ENCODE measurements at regions not wholly inside any gene's neighbourhood (a gene's known extent, or its start where the extent isn't known, plus 50 kb on each side); places are given as distances from the start of the nearest gene placed in this dataset.
"Not testable (repeated sequence)": the region's sequence is repeated elsewhere in the genome, so short reads cannot be mapped to it uniquely, and the experiment has no call there.

DNA sequence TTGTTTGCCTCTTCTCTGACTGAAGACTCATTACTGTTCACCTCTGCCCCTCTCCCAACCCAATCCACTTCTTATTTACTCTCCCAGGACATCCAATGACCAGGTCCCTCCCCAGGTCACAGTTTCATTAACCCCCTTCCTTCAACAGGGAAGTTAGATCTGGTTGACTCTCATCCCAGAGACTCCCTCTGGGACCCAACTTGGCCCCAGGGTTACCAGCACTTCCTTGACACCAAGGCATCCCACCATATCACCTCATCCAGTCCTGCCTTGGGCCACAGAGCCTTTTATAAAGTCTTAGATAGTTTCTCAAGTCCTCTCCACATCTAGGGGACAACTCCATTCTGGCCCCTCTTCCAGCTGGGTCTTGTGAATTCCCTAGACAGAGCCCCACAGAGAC, 470.6 kb upstream of the TSHZ3 start:
- no peak for DNase-seq

DNA sequence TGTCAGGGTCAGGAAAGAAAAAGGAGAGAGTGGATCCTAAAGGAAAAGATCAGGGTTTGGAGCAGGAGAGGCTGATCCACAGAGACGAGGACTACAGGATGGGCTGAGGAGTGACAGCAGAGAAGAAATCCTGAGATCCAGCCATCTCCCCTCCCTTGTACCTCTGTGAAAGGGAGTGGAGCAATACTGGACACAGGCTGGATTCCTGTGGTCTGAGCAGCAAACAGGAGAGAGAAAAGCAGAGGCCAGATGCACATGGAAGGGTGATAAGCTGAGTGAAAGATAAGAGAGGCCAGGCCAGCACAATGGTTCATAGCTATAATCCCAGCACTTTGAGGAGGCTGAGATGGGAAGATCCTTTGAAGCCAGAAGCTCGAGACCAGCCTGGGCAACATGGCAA, 472.1 kb upstream of the TSHZ3 start:
- no peak for DNase-seq

DNA sequence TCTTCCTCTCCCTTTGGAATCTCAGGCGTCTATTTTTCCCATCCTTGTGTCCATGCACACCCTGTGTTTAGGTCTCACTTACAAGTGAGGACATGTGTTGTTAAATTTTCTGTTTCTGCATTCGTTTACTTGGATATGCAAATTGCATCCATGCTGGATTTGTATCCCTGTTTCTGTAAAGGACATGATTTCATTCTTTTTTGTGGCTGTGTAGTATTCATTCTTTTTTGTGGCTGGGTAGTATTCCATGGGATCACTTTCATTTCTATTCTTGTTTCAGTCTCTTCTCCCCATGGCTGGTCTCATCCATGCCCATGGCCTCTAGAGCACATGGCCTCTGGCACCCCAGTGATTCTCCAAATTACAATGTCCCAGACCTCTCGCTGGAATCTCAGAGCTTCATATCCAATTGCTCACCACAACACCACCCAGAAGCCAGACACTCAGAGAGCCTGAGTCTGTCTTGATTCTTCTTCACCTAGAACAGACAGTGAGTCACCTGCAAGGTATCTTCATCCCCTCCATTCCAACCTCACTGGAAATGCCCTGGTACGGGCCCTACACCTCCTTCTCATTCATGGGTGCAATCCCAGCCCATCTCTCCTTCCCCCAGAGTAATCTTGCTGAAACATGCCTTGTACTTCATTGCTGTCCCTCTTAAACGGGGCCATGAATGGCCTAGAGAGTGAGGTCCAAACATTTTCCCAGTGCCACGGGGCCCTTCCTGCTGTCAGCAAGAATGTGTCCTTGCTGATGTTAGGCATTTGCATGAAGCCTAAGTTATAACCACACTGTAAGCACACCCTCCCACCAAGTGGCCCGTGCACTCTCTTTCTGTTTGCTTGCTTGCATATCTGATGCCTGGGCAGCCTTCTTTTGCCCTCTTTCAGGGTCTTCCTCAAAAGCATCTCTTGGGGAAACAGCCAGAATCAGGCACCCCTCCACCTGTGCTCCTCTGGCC, 476.2 kb upstream of the TSHZ3 start:
- DNase-seq: no peak

DNA sequence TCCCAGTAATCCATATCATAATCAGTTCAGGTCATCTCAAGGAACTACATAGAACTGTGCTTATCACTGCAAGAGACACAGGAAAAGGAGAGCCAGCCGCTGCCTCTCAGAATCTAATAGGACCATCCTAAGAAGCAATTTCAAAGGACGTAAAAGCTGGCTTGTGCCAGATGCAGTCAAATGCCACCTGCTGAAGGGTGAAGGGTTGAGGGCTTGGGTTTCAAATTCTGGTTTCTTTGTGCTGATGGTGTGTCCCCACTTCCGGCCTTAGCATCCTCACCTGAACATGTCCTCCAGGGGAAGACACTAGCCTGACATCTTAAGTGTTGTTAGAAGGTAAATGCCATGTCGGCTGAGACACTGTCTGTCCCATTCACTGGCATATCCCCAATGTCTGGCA, 477.1 kb upstream of the TSHZ3 start:
- no peak for DNase-seq

DNA sequence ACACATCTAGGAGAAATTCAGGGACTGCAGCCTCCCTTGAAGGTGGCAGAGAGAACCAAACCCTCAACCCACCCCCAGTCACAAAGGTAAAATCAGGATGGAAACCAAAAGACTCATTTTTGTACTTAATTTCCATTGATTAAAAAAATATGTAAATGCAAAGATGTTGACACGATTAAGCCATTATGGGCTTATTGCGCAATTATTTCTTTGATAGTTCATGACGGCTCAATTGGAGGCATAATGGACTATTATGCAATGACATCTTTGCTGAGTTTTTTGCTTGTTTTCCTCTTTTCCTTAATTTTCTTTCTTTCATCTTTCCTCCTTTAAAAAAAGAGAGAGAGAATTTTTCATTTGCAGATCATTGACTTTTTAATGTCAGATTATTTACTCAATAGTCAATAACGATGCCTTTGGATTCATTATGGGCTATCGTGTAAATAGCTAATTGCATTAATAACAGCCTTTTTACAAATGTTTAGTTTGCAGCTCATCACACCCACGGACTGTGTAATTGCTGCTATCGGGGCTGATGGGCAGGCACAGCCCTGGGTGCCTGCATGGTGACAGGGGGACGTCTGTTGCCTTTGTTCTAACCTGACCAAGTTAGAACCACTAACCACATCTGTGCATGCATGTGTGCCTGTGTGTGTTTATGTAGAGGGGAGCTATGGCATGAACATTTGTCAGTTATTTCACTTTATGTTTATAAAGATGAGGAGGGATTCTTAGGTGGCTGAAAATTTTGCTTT, 482.4 kb upstream of the TSHZ3 start:
- DNase-seq: no peak

DNA sequence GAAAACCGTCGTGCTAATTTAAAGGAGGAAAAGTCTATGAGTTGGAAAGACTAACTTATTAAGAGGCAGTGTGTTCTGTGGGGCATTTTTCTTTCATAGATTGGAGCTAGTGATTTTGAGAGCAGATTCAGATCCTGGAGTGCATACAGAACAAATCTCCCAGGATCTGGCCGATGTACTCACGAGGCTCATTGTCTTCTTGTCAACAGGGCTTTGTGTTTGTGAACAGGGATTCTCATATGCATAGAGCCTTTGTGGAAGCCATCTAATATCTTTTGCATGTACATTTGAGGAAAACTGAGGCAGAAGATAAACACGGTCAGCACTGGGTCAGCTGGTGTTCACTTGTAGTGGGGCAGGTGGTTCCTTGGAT, 482.9 kb upstream of the TSHZ3 start:
- no peak for DNase-seq

DNA sequence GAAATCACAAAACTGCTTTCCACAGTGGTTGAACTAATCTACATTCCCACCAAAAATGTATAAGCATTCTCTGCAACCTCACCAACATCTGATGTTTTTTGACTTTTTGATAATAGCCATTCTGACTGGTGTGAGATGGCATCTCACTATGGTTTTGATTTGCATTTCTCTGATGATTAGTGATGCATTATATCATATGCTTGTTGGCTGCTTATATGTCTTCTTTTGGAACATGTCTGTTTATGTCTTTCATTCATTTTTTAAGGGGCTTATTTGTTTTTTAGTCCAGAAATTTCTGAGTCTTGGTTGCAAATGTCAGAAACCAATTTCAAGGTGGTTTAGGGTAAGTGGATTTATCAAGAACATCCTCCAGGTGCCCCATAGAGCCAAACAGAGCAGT, 484.8 kb upstream of the TSHZ3 start:
- no peak for DNase-seq

DNA sequence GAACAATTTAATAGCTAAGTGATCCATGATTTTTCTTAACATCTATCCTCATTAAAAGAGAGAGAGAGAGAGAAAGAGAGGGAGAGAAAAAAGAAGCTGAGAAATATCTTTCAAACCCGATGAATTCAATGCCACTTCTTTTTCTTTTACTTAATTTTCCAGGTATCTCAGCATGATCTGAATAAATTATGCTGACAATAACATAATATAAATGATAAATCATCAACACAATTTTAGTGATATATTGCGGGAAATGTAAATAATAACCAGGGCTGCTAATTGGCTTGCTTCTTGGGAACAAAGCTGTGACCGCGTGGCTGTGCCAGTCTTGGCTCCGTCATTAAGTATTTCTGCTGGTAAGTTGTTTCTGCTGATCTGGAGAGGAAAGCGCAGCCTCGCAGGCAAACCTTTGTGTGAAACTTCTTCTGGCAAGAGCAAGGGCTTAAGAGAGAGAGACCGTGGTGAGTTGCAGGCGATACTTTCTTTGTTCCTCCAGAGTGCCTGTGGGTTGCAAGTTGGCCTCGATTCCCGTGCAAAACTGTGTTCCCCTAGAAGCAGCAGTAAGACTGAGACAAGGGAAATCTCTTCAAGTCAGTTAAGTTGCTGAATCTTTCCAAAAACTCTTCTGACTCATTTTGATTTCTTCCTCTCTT, 489.1 kb upstream of the TSHZ3 start:
- DNase-seq: no peak

DNA sequence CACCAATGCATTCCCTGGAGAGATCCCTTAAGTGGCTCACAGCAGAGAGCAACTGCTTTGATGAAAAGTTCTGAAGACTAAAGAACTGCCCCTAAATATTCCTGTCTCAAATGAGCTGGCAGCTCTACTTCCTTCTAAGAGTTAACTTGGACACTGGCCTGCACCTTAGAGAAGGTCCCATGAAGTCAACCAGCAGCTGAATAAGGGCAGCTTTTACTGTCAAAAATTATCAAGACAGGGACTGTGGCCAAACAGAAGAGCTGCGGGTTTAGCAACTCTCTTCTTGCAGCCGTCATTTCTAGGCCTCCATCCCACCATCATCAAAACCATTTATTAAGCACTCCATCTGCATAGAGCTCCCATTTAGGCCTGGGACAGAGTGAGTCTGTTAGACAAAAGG, 491.1 kb upstream of the TSHZ3 start:
- DNase-seq: no peak

DNA sequence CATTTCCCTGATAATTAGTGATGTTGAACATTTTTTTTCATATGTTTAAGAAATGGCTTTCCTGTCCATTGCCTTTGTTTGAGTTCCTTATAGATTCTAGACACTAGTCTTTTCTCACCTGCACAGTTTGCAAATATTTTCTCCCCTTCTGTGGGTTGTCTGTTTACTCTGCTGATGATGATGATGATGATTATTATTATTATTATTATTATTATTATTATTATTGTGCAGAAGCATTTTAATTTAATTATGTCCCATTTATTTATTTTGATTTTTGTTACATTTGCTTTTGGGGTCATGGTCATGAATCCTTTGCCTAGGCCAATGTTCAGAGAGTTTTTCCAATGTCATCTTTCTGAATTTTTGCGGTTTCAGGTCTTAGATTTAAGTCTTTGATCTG, 492.5 kb upstream of the TSHZ3 start:
- no peak for DNase-seq

DNA sequence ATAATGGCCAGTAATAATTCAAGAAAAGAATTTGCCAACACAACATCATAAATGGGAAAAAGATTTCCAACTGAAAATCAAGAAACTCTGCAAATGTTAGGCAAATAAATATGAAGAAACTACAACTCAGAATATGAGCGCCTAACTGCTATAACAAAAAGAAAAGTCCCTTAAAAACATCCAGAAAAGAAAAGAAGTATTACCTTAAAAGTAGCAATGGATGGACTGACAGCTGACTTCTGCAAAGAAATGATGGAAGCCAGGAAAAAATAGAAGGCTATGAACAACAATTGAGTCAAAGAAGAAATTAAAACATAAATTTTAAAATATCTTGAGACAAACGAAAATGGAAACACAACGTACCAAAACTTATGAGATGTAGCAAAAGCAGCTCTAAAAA, 482.3 kb upstream of the ZNF507 start:
- DNase-seq: no peak

DNA sequence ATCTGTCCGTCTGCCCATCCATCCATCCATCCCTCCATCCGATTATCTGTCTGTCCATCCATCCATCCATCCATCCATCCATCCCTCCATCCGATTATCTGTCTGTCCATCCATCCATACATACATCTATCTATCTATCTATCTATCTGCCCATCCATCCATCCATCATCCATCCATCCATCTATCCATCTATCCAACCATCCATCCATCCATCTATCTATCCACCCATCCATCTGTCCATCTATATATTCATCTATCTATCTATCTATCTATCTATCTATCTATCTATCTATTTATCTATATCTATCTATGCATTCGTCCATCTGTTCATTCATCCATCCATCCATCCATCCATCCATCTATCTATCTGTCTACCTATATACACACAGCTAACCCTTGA, 471.1 kb upstream of the ZNF507 start:
- no peak for DNase-seq

DNA sequence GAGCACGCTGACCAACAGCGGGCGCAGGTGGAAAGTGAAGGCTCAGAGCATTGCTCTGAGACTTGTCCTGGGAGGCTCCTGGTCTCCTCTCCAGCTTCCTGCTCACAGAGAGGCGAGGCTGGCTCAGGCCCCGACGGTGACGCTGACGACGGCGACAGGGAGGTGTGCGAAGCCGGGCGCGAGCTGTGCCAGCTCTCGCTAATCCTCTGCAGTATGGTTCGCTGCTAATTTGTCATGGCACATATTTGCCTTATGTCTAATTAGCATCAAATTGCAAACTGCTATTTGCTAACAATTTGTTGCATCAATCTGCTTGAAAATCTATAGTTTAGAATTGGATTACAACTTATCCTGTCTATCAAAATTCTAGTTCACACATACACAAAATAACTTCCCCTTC, 469.8 kb upstream of the ZNF507 start:
- DNase-seq: no peak

DNA sequence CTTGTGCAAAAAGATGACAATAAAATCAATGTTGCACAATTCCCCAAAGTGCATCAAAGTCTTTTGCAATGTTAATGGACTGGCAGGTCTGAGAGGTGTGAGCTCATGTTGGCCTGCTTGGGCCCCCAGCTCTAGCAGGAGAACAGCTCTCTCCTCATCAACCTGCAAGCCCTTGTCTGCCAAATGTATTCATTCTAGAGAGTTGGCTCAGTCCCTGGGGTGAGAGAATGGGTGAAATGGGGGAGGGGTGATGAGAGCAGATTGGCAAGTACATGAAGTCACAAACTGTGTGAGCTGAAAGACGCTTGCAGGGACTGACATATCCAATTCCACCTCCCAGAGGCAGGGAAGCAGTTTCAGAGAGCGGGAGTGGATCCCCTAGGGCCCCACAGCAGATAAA, 465.1 kb upstream of the ZNF507 start:
- no peak for DNase-seq

DNA sequence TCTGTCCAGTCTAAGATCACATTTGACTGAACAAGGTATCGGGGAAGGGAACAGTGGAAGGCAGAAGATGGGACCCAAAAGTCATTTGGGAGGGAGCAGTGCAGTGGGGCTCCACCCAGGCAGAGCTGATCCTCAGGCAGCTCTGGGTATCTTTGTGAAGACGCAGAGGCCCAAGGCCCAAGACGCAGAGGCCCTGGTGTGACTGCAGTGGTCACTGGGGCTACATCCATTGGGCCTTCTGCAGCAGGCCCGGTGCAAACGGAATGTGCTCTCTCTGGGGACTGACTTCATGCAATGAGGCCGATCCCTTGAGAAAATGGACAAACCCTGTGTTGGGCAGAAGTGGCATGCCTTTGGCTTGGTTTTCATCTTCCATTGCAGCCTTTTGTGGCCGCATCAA, 463.4 kb upstream of the ZNF507 start:
- no peak for DNase-seq

DNA sequence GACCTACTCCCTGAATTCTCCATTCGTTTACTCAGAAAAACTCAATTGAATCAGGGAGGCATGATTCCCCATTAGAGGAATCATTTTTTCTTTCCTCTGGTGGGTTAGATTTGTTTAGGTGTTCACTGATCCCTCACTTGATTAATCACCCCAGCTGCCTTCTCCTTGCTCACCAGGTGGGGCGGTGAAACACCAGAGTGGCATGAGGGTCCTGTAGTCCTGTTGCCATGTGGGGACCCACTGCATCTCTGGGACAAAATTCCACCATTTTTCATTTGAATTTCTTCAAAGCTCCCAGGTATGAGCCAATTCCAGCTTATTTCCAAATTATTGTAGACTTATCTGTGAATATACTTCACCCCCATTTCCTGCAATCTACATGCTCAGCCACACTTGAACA, 462.7 kb upstream of the ZNF507 start:
- no peak for DNase-seq

DNA sequence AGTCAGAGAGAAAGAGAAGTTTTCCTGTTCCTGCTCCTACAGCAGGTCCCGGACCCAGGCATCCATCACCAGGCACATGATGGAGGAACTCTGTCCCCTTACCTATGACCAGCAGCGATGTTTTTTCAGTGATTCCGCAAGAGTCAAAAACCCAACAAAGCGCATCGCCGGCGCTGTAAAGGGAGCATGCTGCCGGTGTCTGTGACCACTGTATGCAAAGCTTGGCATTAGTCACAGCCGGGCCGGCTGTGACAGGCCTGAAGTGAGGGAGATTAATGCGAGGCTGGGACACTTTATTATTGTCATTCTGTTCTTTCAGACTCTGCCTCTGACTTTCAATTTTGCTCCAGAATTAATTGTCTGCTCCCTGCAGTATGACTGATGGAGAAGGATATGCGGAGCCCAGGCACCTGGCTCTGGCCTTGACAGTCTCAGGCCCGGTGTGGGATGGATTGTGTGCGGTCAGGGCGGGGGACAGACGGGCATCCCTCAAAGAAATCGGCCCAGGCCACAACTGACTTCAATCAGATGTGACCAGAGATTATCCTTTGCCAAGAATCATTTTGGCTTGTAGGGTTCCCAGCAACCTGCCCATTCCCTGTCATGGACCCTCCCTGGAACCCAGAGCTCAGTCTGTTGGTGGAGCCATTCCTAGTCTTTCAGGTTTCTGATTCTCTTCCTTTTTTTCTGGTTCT, 462.0 kb upstream of the ZNF507 start:
- no peak for DNase-seq

DNA sequence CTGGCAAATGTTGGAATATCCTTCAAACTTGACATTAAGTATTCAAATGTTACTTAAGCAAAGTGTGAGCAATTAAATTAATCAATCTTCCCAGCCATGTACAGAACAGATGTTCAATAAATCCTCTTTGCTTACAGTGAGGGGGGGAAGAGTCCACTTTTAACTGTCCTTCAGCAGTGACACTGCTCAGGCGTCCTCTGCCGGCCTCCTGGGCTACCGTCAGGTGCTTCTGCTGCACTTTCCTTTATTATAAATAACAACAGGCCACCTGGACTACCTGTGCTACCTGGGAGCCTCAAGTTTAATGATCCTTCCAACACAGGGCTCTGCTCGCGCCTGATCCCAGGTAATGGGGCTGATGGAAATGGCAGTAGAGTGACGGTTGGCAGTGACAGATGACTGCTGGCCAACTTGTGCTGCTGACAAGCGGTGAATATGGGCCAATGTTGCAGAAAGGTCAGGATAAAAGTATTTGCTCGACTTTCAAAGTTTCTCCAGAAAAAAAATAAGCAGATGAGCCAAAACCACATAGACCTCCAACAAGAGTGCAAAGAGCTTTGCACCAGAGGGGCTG, 460.0 kb upstream of the ZNF507 start:
- DNase-seq: no peak

DNA sequence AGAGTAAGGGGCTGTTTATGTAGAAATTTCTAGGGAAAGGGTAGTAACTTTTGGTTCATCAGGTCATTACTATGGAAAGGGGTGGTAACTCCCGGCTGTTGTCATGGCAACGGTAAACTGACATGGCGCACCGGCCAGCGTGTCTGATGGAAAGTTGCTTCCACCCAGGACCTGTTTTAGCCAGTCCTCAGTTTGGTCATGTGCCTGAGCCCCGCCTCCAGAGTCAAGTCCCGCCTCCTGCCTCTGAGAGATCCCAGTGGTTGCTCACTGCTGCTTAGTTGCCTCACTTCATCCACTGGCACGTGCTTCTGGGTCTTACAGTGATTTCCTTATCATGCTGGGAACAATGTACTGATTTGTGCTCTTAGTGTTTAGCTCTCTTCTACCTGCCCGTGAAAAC, 455.2 kb upstream of the ZNF507 start:
- no peak for DNase-seq

DNA sequence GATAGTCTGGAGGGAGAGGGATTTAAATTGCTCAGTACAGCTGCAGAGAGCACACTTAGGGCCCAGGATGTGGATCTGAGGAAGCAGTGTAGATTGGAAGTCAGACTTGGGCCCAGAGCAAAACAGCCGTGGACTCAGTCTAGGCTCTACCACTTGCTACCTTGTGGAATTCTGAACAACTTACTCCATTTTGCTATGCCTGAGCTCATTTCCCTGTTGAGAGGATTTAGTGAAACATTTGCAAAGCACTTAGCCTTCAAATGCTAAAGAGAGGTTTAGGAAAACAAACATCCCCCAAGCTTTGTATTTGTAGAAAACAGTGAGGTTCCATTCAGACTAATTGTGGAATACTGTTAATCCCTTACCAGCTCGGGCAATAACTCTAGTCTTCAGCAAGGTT, 453.4 kb upstream of the ZNF507 start:
- DNase-seq: no peak

DNA sequence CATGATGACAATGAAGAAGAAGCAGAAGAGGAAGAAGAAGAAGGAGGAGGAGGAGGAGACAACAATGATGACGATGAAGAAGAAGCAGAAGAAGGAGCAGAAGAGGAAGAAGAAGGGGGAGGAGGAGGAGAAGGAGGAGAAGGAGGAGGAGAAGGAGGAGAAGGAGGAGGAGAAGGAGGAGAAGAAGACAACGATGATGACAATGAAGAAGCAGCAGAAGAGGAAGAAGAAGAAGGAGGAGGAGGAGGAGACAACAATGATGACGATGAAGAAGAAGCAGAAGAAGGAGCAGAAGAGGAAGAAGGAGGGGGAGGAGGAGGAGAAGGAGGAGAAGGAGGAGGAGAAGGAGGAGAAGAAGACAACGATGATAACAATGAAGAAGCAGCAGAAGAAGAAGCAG, 451.9 kb upstream of the ZNF507 start:
- not testable (repeated sequence) for DNase-seq

DNA sequence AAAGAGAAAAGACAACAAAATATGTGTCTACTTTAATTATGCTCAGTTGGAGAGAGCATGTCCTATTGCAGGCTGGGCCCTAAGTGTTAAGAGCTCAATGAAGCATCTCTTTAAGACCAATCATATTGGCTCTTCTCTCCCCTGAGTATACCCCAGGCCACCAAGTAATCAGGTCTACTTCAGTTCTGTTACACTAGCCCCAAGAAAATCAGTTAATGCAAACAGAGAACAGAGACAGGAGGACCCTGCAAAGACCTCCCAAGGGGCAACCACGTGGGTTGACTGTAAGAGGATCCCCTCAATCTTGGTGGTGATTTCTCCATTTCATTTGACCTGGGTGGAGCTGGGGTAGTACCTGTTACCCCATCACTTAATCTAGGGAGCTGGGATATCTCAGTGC, 451.0 kb upstream of the ZNF507 start:
- no peak for DNase-seq

DNA sequence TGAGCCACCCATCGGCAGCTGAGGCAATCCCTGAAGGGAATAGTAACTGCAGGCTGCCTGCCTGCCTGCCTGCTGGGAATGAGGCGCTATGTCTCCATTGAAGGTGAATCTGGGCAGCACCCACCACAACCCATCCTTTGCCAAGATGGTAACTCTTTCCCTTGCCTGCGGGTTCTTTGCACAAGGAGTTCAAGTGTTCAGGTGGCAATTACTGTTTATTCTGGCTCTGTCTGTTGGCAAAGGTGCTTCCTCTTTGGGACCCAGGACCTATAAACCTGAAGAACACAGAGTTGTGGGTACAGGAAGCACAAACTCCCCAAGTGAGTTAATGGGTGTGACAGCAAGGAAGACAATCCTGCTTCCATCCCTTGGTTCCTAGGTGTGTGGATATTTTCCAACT, 448.1 kb upstream of the ZNF507 start:
- no peak for DNase-seq

Measured in fibroblast of skin of abdomen (primary cell).